ENCODE measurements at regions not wholly inside any gene's neighbourhood (a gene's known extent, or its start where the extent isn't known, plus 50 kb on each side); places are given as distances from the start of the nearest gene placed in this dataset.
"Not testable (repeated sequence)": the region's sequence is repeated elsewhere in the genome, so short reads cannot be mapped to it uniquely, and the experiment has no call there.

- DNase-seq: no peak
- no peak for ATAC-seq (ENCODE audit: low FRiP score in 2 of 2)
- H3K4me3 ChIP-seq: no peak overlapping the region
- TF ChIP-seq CTCF (IDR thresholded peaks at IDR 0.05) (no peak), POLR2AphosphoS5 (IDR thresholded peaks at IDR 0.05) (no peak), POLR2A (IDR thresholded peaks at IDR 0.05) (no peak), EP300 (IDR thresholded peaks at IDR 0.05) (no peak)
- H3K9me3 ChIP-seq: no peaks in the 10 kb centered on the region
- WGBS, 2 donors: 58 to 70% methylated on average over 4 of the region's 4 CpGs
- no peaks in the 10 kb centered on the region for H3K4me1 ChIP-seq
- H3K27ac ChIP-seq: no peak overlapping the region
- no peaks in the 10 kb centered on the region for H3K36me3 ChIP-seq
- H3K27me3 ChIP-seq: no peaks in the 10 kb centered on the region
Observed at GRCh38 chr1:157348538-157349480, 203.5 kb downstream of the FCRL5 start.

GRCh38 chr1:157347506-157347905, 204.8 kb downstream of the FCRL5 start:
- Histone ChIP-seq H3K9me3 (no peaks in the 10 kb centered on the region), H3K36me3 (no peaks in the 10 kb centered on the region), H3K4me1 (no peaks in the 10 kb centered on the region), H3K4me3 (no peak overlapping the region), H3K27ac (no peak overlapping the region), H3K27me3 (no peaks in the 10 kb centered on the region)
- ATAC-seq (ENCODE audit: low FRiP score in 2 of 2) (no peak), DNase-seq (no peak)
- WGBS, 2 donors: 70% methylated on average over 1 of the region's 1 CpG; no CpG with 5 or more reads in 1 of the 2 donors
- TF ChIP-seq POLR2AphosphoS5 (IDR thresholded peaks at IDR 0.05) (no peak), POLR2A (IDR thresholded peaks at IDR 0.05) (no peak), CTCF (IDR thresholded peaks at IDR 0.05) (no peak), EP300 (IDR thresholded peaks at IDR 0.05) (no peak)

GRCh38 chr1:157337785-157338184, 199.6 kb upstream of the ETV3 start:
- ATAC-seq (ENCODE audit: low FRiP score in 2 of 2); H3K36me3 ChIP-seq; DNase-seq; H3K4me3 ChIP-seq; H3K27me3 ChIP-seq; H3K9me3 ChIP-seq; H3K4me1 ChIP-seq; H3K27ac ChIP-seq: not testable (repeated sequence)
- 76 to 95% methylated on average over 1 of the region's 1 CpG for WGBS, 2 donors

- Histone ChIP-seq H3K27ac (no peak overlapping the region), H3K9me3 (peaks cover 0 to 3% (median 0%) of the 10 kb centered on the region in 4 donors), H3K4me1 (no peaks in the 10 kb centered on the region), H3K36me3 (no peaks in the 10 kb centered on the region), H3K4me3 (no peak overlapping the region), H3K27me3 (no peaks in the 10 kb centered on the region)
- ATAC-seq (ENCODE audit: low FRiP score in 2 of 2): no peak
- TF ChIP-seq CTCF (IDR thresholded peaks at IDR 0.05) (no peak), EP300 (IDR thresholded peaks at IDR 0.05) (no peak), POLR2AphosphoS5 (IDR thresholded peaks at IDR 0.05) (no peak), POLR2A (IDR thresholded peaks at IDR 0.05) (no peak)
- 70 to 72% methylated on average over 2 of the region's 2 CpGs for WGBS, 2 donors
- no peak for DNase-seq
Observed at GRCh38 chr1:157335056-157335455, 196.9 kb upstream of the ETV3 start.

GRCh38 chr1:157334041-157334440, 195.8 kb upstream of the ETV3 start:
- H3K9me3 ChIP-seq: peaks cover 0 to 3% (median 0%) of the 10 kb centered on the region in 4 donors
- no peak overlapping the region for H3K27ac ChIP-seq
- no peaks in the 10 kb centered on the region for H3K27me3 ChIP-seq
- no peaks in the 10 kb centered on the region for H3K4me1 ChIP-seq
- no peak for TF ChIP-seq EP300 (IDR thresholded peaks at IDR 0.05)
- no peak for TF ChIP-seq POLR2A (IDR thresholded peaks at IDR 0.05)
- no peak for TF ChIP-seq CTCF (IDR thresholded peaks at IDR 0.05)
- no peak for TF ChIP-seq POLR2AphosphoS5 (IDR thresholded peaks at IDR 0.05)
- ATAC-seq (ENCODE audit: low FRiP score in 2 of 2): no peak
- DNase-seq: no peak
- WGBS, 2 donors: 52 to 58% methylated on average over 2 of the region's 2 CpGs
- no peak overlapping the region for H3K4me3 ChIP-seq
- H3K36me3 ChIP-seq: no peaks in the 10 kb centered on the region

- H3K4me1 ChIP-seq; H3K36me3 ChIP-seq; H3K9me3 ChIP-seq; ATAC-seq (ENCODE audit: low FRiP score in 2 of 2); DNase-seq; H3K27me3 ChIP-seq; H3K27ac ChIP-seq; H3K4me3 ChIP-seq: not testable (repeated sequence)
Observed at GRCh38 chr1:157330177-157330576, 192.0 kb upstream of the ETV3 start.

- H3K27me3 ChIP-seq; H3K27ac ChIP-seq; H3K9me3 ChIP-seq; H3K4me3 ChIP-seq; H3K4me1 ChIP-seq; H3K36me3 ChIP-seq; ATAC-seq (ENCODE audit: low FRiP score in 2 of 2); DNase-seq: not testable (repeated sequence)
Observed at GRCh38 chr1:157328120-157328519, 189.9 kb upstream of the ETV3 start.

Measured in upper lobe of left lung (tissue), 6 donors.